ENCODE measurements at regions not wholly inside any gene's neighbourhood (a gene's known extent, or its start where the extent isn't known, plus 50 kb on each side); places are given as distances from the start of the nearest gene placed in this dataset.

- TF ChIP-seq CTCF (conservative IDR thresholded peaks at IDR 0.05; ENCODE audit: low read length) = no peak
- no peak for TF ChIP-seq EZH2phosphoT487 (IDR thresholded peaks at IDR 0.05; ENCODE audit: borderline replicate concordance)
Measured at GRCh38 chr4:77538144-77538543, 67.5 kb upstream of the CXCL13 start.

Measured in Loucy (cell line).